KBM-7 (cell line): ENCODE measurements at regions not wholly inside any gene's neighbourhood (a gene's known extent, or its start where the extent isn't known, plus 50 kb on each side); places are given as distances from the start of the nearest gene placed in this dataset.

Experiments
- DNase-seq: peaks from one replicate; pipeline ENCODE4 v3.0.0-alpha.2; 2015
- in situ Hi-C: fragments of 300-500 bp; cut with MboI; formaldehyde crosslinking; loops from 2 replicates; pipeline ENCODE4 v1.14.3; 2020; ENCODE audit warnings: low sequenced_read_pairs, low pct_unique_long_range_greater_than_20kb, mixed read lengths

- in situ Hi-C loops = no loop called here
- DNase-seq = no peak
These were observed 1526.3 kb downstream of the PLA2G4A start for GRCh38 chr1:188355082-188355481.

GRCh38 chr1:188355847-188356246 lies 1527.1 kb downstream of the PLA2G4A start:
- in situ Hi-C loops = no loop called here
- no peak for DNase-seq

GRCh38 chr1:188359315-188359714 lies 1530.6 kb downstream of the PLA2G4A start:
- DNase-seq = no peak
- in situ Hi-C loops = no loop called here

GRCh38 chr1:188363943-188364342 lies 1535.2 kb downstream of the PLA2G4A start:
- in situ Hi-C loops = no loop called here
- DNase-seq = no peak

- no peak for DNase-seq
- in situ Hi-C loops = no loop called here
These were observed 1536.2 kb downstream of the PLA2G4A start for GRCh38 chr1:188364927-188365449.

GRCh38 chr1:188365874-188366273 lies 1537.1 kb downstream of the PLA2G4A start:
- no peak for DNase-seq
- in situ Hi-C loops = no loop called here

- DNase-seq = no peak
- in situ Hi-C loops = no loop called here
These were observed 1538.9 kb downstream of the PLA2G4A start for GRCh38 chr1:188367661-188368060.

GRCh38 chr1:188371295-188371806 lies 1542.6 kb downstream of the PLA2G4A start:
- DNase-seq = no peak
- in situ Hi-C loops = no loop called here

GRCh38 chr1:188372821-188373220 lies 1544.1 kb downstream of the PLA2G4A start:
- in situ Hi-C loops = no loop called here
- no peak for DNase-seq

- in situ Hi-C loops = no loop called here
- DNase-seq = no peak
These were observed 1554.1 kb downstream of the PLA2G4A start for GRCh38 chr1:188382851-188383250.

- in situ Hi-C loops = no loop called here
- DNase-seq = no peak
These were observed 1557.4 kb downstream of the PLA2G4A start for GRCh38 chr1:188386161-188386560.

- in situ Hi-C loops = no loop called here
- DNase-seq = no peak
These were observed 1557.9 kb downstream of the PLA2G4A start for GRCh38 chr1:188386666-188387065.

- in situ Hi-C loops = no loop called here
- DNase-seq = no peak
These were observed 1565.9 kb downstream of the PLA2G4A start for GRCh38 chr1:188394677-188395076.

- in situ Hi-C loops = no loop called here
- DNase-seq = no peak
These were observed 1568.8 kb downstream of the PLA2G4A start for GRCh38 chr1:188397521-188397920.

- in situ Hi-C loops = no loop called here
- DNase-seq = no peak
These were observed 1574.2 kb downstream of the PLA2G4A start for GRCh38 chr1:188402986-188403385.

GRCh38 chr1:188406636-188407035 lies 1577.9 kb downstream of the PLA2G4A start:
- no peak for DNase-seq
- in situ Hi-C loops = no loop called here

GRCh38 chr1:188420177-188420576 lies 1591.4 kb downstream of the PLA2G4A start:
- in situ Hi-C loops = no loop called here
- no peak for DNase-seq

- in situ Hi-C loops = no loop called here
- DNase-seq = no peak
These were observed 1594.3 kb downstream of the PLA2G4A start for GRCh38 chr1:188423073-188423472.

GRCh38 chr1:188424176-188424575 lies 1595.4 kb downstream of the PLA2G4A start:
- in situ Hi-C loops = no loop called here

GRCh38 chr1:188425687-188426086 lies 1596.9 kb downstream of the PLA2G4A start:
- in situ Hi-C loops = no loop called here
- DNase-seq = no peak

More at GRCh38 chr1:188424176-188424575, 1595.4 kb downstream of the PLA2G4A start:
- no peak for DNase-seq

- in situ Hi-C loops = no loop called here
- no peak for DNase-seq
These were observed 1597.8 kb downstream of the PLA2G4A start for GRCh38 chr1:188426561-188426960.
